ENCODE measurements at regions not wholly inside any gene's neighbourhood (a gene's known extent, or its start where the extent isn't known, plus 50 kb on each side); places are given as distances from the start of the nearest gene placed in this dataset.

DNA sequence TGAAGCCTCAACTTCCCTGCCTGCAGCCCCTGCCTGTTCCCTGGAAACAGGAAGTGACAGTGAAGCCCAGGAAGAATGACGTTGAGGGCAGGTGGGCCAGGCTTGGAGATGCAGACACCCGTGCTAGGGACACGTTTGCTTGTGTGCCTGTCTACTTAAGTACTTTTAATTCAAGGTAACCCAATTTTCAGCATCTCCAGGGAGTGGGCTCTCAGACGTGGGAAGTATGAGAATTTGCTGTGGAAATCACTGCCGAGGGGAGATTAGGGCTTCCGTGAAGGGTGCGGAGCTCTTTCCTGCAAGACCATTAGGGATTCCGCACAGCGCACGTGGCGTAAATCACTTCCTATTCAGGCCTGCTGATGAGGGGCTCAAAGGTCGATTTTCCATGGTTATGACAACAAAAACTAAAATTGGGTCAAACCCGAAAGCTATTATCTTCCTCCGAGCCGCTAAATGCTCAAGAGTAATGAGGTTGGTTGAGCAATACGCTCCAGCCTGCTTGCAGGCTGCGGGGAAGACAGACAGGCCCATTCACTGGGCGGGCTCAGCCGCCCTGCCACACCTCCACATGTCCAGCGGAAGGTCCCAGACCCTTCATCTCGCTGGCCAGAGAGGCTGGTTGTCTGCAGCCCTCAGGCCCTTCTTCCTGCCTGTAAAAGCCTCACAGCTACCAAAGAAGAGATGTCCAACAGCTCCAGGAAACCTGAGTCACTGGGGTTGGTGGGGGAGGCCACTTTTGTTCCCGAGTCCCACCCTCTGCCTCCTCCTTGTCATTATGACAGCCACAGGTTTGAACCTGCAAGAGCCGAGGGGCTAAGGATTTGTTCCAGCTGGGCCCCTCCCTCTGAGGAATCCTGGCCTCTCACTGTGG, 109.9 kb downstream of the RBFOX3 start:
- no peak for DNase-seq

DNA sequence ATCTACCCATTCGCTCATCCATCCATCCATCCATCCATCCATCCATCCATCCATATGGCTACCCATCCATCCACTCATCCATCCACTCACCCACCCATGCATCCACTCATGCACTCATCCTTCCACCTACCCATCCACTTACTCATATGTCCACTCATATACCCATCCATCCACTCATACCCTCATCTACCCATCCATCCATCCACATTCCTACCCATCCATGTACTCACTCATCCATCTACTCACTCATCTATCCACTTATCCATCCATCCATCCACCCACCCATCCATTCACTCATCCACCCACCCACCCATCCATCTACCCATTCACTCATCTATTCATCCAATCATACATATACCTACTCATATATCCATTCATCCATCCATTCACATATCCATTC, 112.0 kb downstream of the RBFOX3 start:
- no peak for DNase-seq

DNA sequence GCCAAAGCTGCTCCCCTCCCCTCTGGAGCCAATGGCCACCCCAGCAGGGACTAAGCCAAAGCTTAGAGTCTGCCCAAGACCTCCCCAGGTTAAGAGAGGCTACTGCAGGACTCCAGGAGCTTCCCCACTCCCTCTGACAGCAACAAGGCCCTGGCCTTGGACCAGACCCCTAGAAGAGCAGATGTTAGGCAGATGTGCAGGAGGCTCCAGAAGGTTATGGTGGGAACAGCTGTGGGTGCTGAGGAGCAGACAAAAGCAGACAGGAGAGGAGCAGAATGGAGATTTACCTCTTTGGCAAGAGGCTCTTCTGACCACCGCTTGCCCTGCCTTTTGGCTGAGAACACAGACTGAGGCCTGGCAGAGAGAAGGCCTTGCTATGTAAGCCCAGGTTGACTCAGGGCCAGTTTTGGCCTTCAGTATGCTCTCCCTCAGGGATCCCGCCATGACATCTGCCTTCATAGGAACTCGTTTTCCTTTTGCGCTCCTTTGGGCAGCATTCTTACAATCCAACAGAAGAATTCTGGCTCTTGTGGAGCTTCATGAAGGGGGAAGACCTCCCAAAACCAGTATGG, 113.0 kb downstream of the RBFOX3 start:
- DNase-seq: no peak

DNA sequence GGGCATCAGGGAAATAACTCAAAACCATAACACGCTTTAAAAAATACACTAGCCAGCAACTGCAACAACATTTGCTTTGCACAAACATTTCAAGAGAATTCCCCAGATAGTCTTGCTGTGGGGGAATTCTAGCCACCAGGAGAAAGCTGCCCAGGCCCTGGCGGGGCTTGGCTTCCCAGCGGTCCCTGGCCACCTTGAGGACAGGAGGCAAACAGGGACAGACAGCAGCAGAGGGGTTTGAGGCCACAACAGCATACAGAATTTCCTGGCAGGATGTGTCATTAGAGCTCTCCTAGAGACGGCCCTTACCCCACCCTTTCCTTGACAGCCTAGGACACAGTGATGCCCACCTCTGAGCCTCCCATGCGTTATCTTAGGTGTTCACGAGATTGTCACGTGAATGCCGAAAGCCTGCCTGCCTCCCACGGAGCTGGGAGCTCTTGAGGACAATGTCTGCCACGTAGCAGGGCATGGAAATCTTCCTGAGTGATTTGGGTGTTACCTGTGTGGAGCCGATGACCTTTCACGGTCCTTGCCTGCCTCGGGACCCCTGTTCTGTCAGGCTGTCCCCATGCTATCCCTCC, 114.3 kb downstream of the RBFOX3 start:
- no peak for DNase-seq

- no peak for DNase-seq
These were observed 115.2 kb downstream of the RBFOX3 start for GRCh38 chr17:79495665-79496064.

DNA sequence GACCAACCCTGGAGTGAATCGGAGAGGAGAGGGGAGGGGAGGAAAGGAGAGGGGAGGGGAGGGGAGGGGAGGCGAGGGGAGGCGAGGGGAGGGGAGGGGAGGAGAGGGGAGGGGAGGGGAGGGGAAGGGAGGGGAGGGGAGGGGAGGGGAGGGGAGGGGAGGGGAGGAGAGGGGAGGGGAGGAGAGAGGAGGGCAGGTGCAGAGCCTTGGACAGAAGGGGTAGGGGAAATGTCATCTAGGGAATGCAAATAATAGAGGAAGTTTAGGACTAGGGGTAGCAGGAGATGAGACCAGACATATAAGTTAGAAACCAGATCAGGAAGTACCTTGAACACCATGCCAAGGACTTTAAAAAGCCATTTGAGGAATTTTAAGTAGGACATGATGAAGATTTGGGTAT, 119.8 kb downstream of the RBFOX3 start:
- no peak for DNase-seq

DNA sequence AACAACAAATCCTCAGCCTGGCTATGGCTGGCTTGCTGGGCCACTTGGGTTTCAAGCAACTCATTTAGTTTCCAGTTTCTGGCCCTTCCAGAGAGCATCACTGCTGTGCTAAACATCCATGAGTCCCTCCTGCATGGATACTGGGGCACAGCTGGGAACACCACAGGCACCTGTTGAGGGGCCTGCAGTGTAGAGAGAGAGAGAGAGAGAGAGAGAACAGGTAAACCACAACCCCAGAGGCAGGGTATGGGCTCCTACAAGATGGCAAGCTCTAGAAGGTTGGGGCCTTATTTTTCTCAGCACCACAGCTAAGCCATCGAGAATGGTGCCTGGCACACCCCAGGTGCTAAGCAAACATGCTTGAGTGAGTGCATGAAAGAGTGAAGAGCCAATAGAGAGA, 120.3 kb downstream of the RBFOX3 start:
- DNase-seq: no peak

GRCh38 chr17:79487149-79487548, 123.7 kb downstream of the RBFOX3 start:
- no peak for DNase-seq

DNA sequence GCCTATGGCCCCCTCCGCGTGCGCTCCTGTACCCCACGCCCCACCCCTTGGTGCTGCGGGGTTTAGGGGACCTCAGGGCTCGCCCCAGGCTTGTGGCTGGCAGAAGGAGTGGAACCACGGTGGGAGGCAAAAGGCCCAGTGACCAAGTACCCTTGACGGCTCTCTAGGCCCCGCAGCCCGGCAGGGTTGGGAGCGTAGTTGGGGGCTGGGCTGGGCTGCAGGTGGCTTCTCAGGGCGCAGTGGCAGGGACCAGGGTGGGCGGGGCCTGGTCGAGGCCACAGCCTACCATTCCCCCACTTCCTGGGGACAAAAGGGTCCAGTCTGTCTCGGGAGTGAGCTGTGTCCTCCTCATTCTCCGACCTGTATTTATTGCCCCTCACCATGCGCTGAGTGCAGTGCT, 124.9 kb downstream of the RBFOX3 start:
- no peak for DNase-seq

GRCh38 chr17:79485419-79485985, 125.3 kb downstream of the RBFOX3 start:
- no peak for DNase-seq

- DNase-seq: no peak
These were observed 126.0 kb downstream of the RBFOX3 start for GRCh38 chr17:79484600-79485418.

- no peak for DNase-seq
These were observed 127.0 kb downstream of the RBFOX3 start for GRCh38 chr17:79483842-79484241.

- no peak for DNase-seq
These were observed 127.9 kb downstream of the RBFOX3 start for GRCh38 chr17:79482727-79483521.

GRCh38 chr17:79479876-79480275, 131.0 kb downstream of the RBFOX3 start:
- DNase-seq: no peak

GRCh38 chr17:79478841-79479240, 132.0 kb downstream of the RBFOX3 start:
- DNase-seq: no peak

DNA sequence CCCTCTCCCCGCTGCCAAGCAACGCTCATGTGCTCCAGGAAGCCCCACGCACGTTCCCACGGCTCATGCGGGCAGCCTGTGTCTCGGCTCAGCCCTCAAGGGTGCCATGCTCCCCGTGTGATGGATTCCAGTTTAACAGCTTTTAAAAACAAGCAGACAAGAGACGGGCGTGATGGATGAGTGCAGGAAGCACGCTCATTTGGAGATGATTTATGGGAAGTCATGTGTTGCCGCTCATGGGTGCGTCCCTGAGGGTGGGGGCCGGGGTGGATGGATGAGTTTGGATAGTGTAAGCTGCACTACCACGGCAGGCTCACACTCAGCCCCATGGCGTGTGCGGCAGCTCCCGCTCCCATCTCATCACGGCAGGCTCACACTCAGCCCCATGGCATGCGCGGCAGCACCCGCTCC, 132.8 kb downstream of the RBFOX3 start:
- DNase-seq: no peak

DNA sequence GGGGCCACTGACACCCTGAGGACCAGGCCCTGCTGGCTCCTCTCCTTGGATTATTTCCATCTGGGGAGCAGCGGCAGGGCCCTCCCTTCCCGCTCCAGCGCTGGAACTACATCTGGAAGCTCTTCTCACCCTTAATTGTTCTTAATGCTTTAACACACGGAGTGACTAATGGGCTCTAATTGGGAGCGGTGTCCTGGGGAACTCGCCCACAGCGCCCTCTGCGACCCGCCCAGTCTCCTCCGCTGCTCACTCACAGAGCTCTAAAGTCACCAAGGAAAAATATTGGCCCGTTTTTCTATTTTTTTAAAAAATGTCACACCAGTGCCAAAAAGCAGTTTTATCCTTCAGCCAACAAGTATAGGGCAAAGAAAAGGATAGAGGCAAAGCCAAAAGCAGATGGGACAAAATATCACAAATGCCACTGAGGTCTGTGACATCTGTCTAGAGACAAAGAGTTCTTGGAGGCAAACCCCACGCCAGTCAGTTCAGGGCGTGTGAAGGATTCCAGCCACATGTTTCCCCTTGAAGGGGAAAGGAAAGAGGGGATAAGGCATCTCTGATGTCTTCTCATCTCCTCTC, 134.7 kb downstream of the RBFOX3 start:
- DNase-seq: no peak

GRCh38 chr17:79473876-79474440, 136.9 kb downstream of the RBFOX3 start:
- DNase-seq: no peak

DNA sequence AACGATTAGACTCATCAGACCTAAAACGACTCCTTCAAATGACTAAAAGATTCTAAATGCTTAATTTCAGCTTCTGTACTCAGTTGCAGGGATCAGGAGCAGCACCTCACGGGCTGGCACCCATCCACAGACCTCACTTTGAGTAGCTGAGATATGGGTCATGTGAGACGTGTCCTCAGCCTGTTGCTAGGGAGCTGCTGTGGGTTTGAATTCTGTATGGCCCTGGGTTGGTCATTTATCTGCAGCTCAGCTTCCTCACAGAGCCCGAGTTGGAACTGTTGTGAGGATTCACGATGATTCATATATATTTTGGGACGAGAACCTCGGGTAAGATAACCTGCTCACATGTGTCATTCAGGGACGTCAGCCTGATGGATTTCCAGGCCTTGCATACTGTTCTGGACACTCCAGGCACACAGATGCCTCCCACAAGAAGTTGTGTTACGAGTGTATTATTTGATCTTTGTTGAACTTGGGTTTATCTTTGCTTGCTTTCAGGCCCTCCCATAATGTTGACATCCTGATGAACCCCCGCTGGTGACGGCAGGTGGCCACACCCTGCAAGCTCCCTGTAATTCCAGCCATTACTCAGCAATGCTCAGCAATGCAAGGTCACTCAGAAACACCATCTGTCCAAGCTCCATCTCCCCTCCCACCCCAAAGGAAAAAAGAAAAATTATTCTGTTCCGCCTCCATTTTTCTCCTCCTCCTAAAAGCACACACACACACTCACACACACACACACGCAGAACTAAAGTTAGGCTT, 137.6 kb downstream of the RBFOX3 start:
- no peak for DNase-seq

- DNase-seq: no peak
These were observed 140.1 kb downstream of the RBFOX3 start for GRCh38 chr17:79470754-79471153.

- DNase-seq: no peak
These were observed 141.2 kb downstream of the RBFOX3 start for GRCh38 chr17:79469646-79470045.
